Cerebellar cortex (tissue), 1 donor: ENCODE measurements at regions not wholly inside any gene's neighbourhood (a gene's known extent, or its start where the extent isn't known, plus 50 kb on each side); places are given as distances from the start of the nearest gene placed in this dataset.
"Not testable (repeated sequence)": the region's sequence is repeated elsewhere in the genome, so short reads cannot be mapped to it uniquely, and the experiment has no call there.

Source experiments
- DNase-seq: peaks from one replicate; pipeline ENCODE4 v3.0.0-alpha.2; 2015; ENCODE audit warnings: low spot score

- no peak for DNase-seq
Measured at GRCh38 chr6:82584194-82584695, 220.6 kb downstream of the TPBG start.

GRCh38 chr6:82584856-82585255 lies 221.2 kb downstream of the TPBG start:
- DNase-seq, result no peak

- no peak for DNase-seq
Measured at GRCh38 chr6:82588020-82588419, 224.4 kb downstream of the TPBG start.

GRCh38 chr6:82588859-82589412 lies 225.3 kb downstream of the TPBG start:
- DNase-seq, result no peak

DNA sequence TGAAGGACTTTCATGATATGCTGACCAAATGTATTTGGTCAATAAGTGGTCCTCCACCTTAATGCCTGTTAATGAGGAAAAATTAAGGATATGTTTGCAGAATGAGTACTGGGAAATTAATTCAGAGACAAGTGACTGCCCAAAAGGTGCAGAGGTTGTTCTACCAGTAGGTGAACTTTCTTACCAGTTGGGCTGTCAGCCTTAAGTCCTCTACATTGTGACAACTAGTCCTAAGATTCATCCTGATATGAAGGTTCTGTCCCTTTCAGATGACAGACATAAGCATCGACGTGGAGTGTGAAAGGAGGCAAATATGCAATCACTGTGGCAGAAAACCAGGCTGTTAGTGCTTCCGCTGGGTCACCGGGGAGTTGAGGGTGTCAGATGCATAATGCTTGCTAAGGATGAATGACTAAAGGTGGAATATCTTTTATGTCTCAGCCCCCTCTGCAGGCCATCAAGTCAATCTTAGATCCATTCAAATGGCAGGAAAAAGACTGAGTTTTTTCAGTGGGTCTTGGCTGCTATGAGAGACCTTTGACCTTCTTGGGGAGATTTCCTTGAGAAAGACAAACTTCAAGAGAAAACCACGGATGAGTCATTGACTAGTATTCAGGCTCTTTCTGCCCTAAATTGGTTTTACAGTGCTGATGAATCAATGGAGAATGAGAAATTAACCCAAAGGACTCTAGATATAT lies 226.0 kb downstream of the TPBG start:
- peak; percentile 4 for DNase-seq

- no peak for DNase-seq
Measured at GRCh38 chr6:82597201-82597600, 233.6 kb downstream of the TPBG start.

DNA sequence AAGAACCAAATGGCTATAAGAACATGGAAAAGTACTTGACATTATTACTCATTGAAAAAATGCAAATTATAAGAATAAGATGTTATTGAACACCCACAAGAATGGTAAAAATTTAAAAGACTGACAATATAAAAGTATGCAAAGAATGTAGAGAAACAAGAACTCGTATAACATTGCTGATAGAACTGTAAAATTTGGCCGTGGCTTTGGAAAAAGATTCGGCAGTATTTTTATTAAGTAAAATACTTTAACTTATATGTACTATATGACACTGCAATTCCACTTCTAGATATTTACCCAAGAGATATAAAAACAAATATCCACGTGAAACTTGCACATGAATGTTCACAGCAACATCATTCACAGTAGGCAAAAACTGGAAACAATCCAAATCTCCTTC lies 239.2 kb downstream of the TPBG start:
- DNase-seq, result no peak

GRCh38 chr6:82603871-82604270 lies 240.3 kb downstream of the TPBG start:
- no peak for DNase-seq

DNA sequence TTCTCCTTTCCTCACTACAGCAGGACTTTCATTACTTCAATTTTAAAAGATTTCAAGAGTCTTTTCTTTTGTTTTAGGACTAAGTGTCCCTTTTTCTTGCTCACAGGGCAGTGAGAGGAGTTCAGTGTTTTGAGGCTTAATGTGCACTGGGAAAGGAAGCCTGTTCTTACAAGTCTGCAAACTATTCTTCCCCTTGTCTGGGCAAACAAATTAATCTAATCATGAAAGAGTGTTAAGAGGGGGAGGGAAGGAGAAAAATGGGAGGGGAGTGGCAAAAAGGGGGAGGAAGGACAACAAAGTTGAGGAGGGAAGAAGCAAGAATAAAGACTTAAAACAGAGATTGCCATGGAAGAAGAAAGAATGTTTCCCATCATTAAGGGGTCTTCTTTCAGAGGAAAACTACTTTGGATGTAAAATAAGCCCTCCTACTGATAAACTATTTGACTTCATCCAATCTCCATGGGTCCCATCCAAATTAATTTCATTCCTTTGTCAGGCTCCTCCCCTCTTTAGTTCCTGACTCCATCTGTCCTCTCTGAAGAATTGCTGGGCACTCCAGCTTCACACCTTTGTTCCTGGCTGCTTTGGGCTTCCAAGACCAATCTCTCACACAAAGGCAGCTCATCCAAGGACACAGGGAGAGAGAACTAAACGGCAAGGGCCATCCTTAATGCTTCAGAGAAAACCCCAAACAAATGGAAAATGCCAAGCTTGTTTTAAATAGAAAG lies 244.5 kb downstream of the TPBG start:
- DNase-seq, result peak; percentile 10

DNA sequence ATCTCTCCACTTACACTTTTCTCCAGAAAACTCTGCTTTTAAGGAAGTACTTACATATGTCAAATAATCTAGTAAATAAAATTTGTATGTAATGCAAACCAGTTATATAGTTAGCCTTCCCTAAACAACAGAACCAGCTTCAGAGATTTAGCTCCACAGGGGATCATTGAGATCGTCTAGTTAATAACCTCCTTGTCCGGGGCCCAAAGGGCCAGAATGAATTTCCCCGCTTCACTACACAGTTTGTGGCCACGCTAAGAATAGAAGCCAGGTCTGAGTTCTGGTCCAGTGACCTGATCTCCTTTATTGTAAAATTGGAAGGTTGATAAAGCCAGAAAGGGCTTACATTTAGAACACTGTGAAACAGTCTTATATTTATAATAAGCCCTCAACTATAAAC lies 245.2 kb downstream of the TPBG start:
- peak; percentile 33 for DNase-seq

DNA sequence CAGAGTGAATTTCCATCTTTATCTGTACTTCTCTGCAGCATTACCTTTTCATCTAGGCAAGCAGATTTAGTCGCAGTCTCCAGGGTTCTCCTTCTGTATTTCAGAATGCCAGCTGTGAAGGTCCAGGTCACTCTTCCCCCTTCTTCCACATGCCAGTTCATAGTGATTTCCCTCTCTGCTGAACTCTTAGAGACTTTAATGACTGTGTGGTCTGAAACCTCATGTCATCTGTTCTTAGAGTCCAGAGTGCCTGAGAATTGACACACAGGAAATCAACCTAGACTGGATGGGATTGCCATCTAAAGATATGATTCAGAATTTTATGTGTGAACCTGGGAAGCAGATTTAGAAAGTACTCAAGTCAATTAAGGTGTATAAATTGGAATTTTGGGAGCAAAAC lies 248.1 kb downstream of the TPBG start:
- DNase-seq, result no peak

GRCh38 chr6:82612475-82613039 lies 248.9 kb downstream of the TPBG start:
- no peak for DNase-seq

DNA sequence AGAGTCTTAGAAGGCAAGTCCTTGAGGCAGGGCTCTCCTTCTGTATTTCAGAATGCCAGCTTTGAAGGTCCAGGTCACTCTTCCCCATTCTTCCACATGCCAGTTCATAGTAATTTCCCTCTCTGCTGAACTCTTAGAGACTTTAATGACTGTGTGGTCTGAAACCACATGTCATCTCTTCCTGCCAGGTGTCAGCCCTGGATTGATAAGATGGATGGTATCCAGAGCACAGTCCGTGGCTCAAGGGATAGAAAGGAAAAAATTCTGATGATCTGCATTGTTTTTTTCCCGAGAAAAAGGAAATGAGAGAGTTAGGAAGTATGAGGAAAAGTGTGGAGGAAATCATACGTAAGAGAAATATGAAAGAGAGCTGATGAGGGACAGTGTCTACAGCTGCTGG lies 250.9 kb downstream of the TPBG start:
- no peak for DNase-seq

DNA sequence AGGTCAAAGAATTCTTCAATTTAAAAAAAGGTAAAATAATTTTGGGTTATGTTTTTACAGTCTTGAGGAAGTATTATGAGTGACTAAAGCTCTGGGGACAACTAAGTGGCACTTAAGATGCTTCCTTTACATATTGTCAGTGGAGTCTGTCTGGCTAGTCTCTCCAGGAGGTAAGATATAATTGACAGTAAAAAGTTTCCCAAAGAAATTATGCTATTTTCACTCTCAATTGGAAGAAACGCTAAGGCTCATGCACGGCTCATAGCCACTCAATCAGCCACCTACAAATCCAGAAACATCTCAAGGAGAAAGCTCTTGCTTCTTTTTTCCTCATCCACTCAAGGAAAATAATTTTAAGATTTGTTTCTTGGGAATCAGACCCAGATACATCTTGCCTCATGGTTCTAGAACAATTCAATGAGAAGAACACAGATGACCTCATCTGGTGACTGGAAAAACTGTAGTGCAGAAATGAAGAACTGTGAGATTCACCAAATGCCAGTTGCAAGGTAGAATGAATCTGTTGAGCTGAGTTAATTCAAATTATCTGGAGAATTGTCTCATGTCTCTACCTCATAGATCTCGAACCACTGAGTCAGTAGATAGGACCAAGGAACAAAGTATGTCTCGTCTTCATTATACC lies 252.9 kb downstream of the TPBG start:
- DNase-seq, result no peak

GRCh38 chr6:82617648-82618047 lies 254.0 kb downstream of the TPBG start:
- DNase-seq, result no peak

DNA sequence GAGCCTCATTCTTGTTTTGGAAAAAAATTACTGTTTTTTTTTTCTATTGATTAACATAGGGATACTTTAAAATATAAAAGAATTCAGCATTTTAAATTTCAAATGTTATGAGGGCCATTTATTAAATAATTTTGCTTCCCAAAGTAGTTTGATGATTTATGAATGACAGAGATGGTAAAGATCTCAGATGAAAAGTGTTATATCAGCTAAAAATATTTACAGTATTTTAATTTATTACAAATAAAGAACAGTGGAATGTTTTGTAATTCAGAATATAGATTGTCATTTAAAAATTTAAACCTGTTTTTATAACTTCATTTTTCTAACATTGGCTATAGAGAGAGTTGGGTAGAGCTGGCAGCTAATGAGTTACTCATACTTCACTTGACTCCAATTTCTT lies 256.0 kb downstream of the TPBG start:
- DNase-seq, result no peak

GRCh38 chr6:82622461-82622860 lies 258.8 kb downstream of the TPBG start:
- DNase-seq, result no peak

DNA sequence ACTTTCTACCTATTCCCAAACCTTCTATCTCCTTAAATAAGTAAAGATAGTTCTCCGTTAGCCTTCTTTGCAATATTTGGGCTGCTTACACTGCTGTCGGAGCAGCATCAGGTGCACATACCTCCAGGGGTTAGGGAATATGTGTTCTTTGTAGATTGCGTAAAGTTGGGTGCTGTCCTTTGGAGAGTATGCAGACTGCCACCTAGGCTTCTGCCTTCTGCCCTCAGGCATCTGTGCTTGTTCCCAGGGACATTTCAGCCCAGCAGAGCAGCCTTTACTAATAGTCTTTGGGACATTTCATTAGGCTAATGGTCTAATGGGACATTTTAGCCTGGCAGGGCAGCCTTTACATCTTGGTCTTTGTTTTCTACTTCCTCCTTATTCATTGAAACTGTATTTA lies 260.6 kb downstream of the TPBG start:
- DNase-seq, result no peak

DNA sequence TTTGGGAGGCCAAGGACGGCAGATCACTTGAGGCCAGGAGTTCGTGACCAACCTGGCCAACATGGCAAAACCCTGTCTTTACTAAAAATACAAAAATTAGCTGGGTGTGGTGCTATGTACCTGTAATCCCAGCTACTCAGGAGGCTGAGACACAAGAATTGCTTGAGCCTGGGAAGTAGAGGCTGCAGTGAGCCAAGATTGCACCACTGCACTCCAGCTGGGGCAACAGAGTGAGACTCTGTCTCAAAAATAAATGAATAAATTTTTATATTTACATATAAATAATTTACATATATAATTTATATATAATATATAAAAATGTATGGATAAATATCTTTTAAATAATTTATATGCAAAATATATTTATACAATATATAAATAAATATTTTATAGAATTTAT lies 263.3 kb downstream of the TPBG start:
- DNase-seq, result not testable (repeated sequence)

GRCh38 chr6:82629921-82630320 lies 266.3 kb downstream of the TPBG start:
- DNase-seq, result no peak

DNA sequence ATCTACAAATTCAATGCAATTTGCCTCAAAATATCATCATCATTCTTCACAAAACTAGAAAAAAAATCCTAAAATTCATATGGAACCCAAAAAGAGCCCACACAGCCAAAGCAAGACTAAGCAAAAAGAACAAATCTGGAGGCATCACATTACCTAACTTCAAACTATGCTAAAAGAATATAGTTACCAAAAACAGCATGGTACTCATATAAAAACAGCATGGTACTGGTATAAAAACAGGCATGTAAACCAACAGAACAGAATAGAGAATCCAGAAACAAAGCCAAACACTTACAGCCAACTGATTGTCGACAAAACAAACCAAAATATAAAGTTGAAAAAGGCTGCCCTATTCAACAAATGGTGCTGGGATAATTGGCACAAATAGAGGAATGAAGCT lies 278.1 kb downstream of the TPBG start:
- DNase-seq, result no peak

GRCh38 chr6:82645536-82646230 lies 282.1 kb downstream of the TPBG start:
- DNase-seq, result no peak
